Liver (tissue), 8 donors: ENCODE measurements at regions not wholly inside any gene's neighbourhood (a gene's known extent, or its start where the extent isn't known, plus 50 kb on each side); places are given as distances from the start of the nearest gene placed in this dataset.

Experiments used
- DNase-seq: peaks from one replicate; pipeline ENCODE4 v3.0.0-alpha.2; 2017; ENCODE audit warnings: low spot score
- H3K27ac ChIP-seq, 2 donors: one replicate each; pipeline ENCODE4 v1.7.0; 2013; ENCODE audit warnings: inconsistent platforms in 2 of 2, low read length in 2 of 2, control low read depth in 1 of 2, low read depth in 1 of 2, mild to moderate bottlenecking in 1 of 2
- H3K27me3 ChIP-seq, 4 donors: one replicate each; pipeline versions ENCODE4 v1.6.1 to v1.7.0; 2013; ENCODE audit warnings: low read length in 3 of 4, inconsistent platforms in 1 of 4, mild to moderate bottlenecking in 1 of 4, moderate library complexity in 1 of 4; ENCODE audit not compliant: control insufficient read depth in 4 of 4, insufficient read depth in 4 of 4
- H3K36me3 ChIP-seq, 4 donors: one replicate each; pipeline versions ENCODE4 v1.6.1 to v1.7.0; 2013; ENCODE audit warnings: low read length in 3 of 4, mild to moderate bottlenecking in 3 of 4, low read depth in 1 of 4, moderate library complexity in 1 of 4; ENCODE audit not compliant: control insufficient read depth in 4 of 4, insufficient read depth in 3 of 4
- H3K4me1 ChIP-seq, 4 donors: one replicate each; pipeline versions ENCODE4 v1.6.1 to v1.7.0; 2013; ENCODE audit warnings: low read length in 3 of 4, mild to moderate bottlenecking in 3 of 4, moderate library complexity in 1 of 4; ENCODE audit not compliant: control insufficient read depth in 4 of 4, insufficient read depth in 4 of 4
- H3K4me3 ChIP-seq, 3 donors: one replicate each; pipeline versions ENCODE4 v1.6.1 to v1.7.0; 2013; ENCODE audit warnings: low read length in 3 of 3, control low read depth in 1 of 3, low read depth in 1 of 3, mild to moderate bottlenecking in 1 of 3
- H3K9ac ChIP-seq, 2 donors: one replicate each; pipeline ENCODE4 v1.7.0; 2013; ENCODE audit warnings: low read length in 2 of 2, mild to moderate bottlenecking in 2 of 2, moderate library complexity in 2 of 2, control low read depth in 1 of 2, low read depth in 1 of 2
- H3K9me3 ChIP-seq, 4 donors: one replicate each; pipeline versions ENCODE4 v1.6.1 to v1.7.0; 2013; ENCODE audit warnings: low read length in 3 of 4; ENCODE audit not compliant: control insufficient read depth in 4 of 4
- ATF3 ChIP-seq: IDR thresholded peaks from 2 replicates; pipeline ENCODE4 v1.6.1; 2016; ENCODE audit warnings: antibody characterized with exemption
- CTCF ChIP-seq: fragments of 150-350 bp; IDR thresholded peaks from 2 replicates; pipeline ENCODE4 v1.5.1; 2017; ENCODE audit warnings: improper control_type of control experiment, low read depth, low read length; ENCODE audit not compliant: missing input control
- EGR1 ChIP-seq, 2 donors: IDR thresholded peaks; 2 replicates each; pipeline ENCODE4 v1.6.1; 2016 to 2018; ENCODE audit warnings: antibody characterized with exemption in 2 of 2, low read depth in 2 of 2
- FOXA1 ChIP-seq: IDR thresholded peaks from 2 replicates; pipeline ENCODE4 v1.6.1; 2016; ENCODE audit warnings: antibody characterized with exemption
- FOXA2 ChIP-seq: IDR thresholded peaks from 2 replicates; pipeline ENCODE4 v1.6.1; 2016; ENCODE audit warnings: antibody characterized with exemption
- GABPA ChIP-seq, 2 donors: IDR thresholded peaks in 1 of 2; conservative IDR thresholded peaks in 1 of 2; 2 replicates each; pipeline ENCODE4 v1.6.1; 2016; ENCODE audit warnings: antibody characterized with exemption in 2 of 2, mild to moderate bottlenecking in 1 of 2, moderate library complexity in 1 of 2
- HNF4A ChIP-seq, 2 donors: conservative IDR thresholded peaks; 2 replicates each; pipeline ENCODE4 v1.6.1; 2016; ENCODE audit warnings: antibody characterized with exemption in 2 of 2, mild to moderate bottlenecking in 2 of 2
- HNF4G ChIP-seq: IDR thresholded peaks from 2 replicates; pipeline ENCODE4 v1.6.1; 2016; ENCODE audit warnings: antibody characterized with exemption
- JUND ChIP-seq, 2 donors: IDR thresholded peaks; 2 replicates each; pipeline ENCODE4 v1.6.1; 2016; ENCODE audit warnings: antibody characterized with exemption in 2 of 2
- MAX ChIP-seq: IDR thresholded peaks from 2 replicates; pipeline ENCODE4 v1.6.1; 2016; ENCODE audit warnings: antibody characterized with exemption
- NR2F2 ChIP-seq: IDR thresholded peaks from 2 replicates; pipeline ENCODE4 v1.6.1; 2016; ENCODE audit warnings: antibody characterized with exemption
- RAD21 ChIP-seq, 2 donors: IDR thresholded peaks; 2 replicates each; pipeline ENCODE4 v1.6.1; 2016; ENCODE audit warnings: antibody characterized with exemption in 2 of 2, mild to moderate bottlenecking in 2 of 2
- RXRA ChIP-seq, 2 donors: IDR thresholded peaks; 2 replicates each; pipeline ENCODE4 v1.6.1; 2017 to 2018; ENCODE audit warnings: antibody characterized with exemption in 2 of 2, mild to moderate bottlenecking in 1 of 2
- SP1 ChIP-seq: IDR thresholded peaks from 2 replicates; pipeline ENCODE4 v1.6.1; 2018; ENCODE audit warnings: antibody characterized with exemption, mild to moderate bottlenecking
- TAF1 ChIP-seq: conservative IDR thresholded peaks from 2 replicates; pipeline ENCODE4 v1.6.1; 2016; ENCODE audit warnings: antibody characterized with exemption, mild to moderate bottlenecking
- YY1 ChIP-seq: IDR thresholded peaks from 2 replicates; pipeline ENCODE4 v1.6.1; 2016; ENCODE audit warnings: antibody characterized with exemption, mild to moderate bottlenecking
- WGBS: extraction: QIAGEN DNeasy Blood & Tissue Kit; methylation state at CpG from one replicate; pipeline ENCODE4 v1.1.7; 2013; 5-methylcytosine and 5-hydroxymethylcytosine counted together
- TF ChIP-seq, protein P1 (sequence below): IDR thresholded peaks from 2 replicates; pipeline ENCODE4 v1.6.1; 2016; ENCODE audit warnings: antibody characterized with exemption, mild to moderate bottlenecking
- TF ChIP-seq, protein P2 (sequence below): IDR thresholded peaks from 2 replicates; pipeline ENCODE4 v1.6.1; 2016; ENCODE audit warnings: antibody characterized with exemption
- donor health status: healthy.
- donor health status: healthy.
- donor health status: healthy.
- donor health status: healthy.
- donor health status: healthy.

- TF ChIP-seq FOXA2 (no peak), RXRA (IDR thresholded peaks at IDR 0.05) (no peak), GABPA (IDR thresholded peaks at IDR 0.05 in 1 of 2, conservative IDR thresholded peaks at IDR 0.05 in 1 of 2) (no peak), RAD21 (IDR thresholded peaks at IDR 0.05) (no peak), JUND (IDR thresholded peaks at IDR 0.05) (no peak), MAX (no peak), ATF3 (no peak), FOXA1 (no peak), EGR1 (IDR thresholded peaks at IDR 0.05; ENCODE audit: low read depth in 2 of 2) (no peak)
- TF ChIP-seq, protein P1, sequence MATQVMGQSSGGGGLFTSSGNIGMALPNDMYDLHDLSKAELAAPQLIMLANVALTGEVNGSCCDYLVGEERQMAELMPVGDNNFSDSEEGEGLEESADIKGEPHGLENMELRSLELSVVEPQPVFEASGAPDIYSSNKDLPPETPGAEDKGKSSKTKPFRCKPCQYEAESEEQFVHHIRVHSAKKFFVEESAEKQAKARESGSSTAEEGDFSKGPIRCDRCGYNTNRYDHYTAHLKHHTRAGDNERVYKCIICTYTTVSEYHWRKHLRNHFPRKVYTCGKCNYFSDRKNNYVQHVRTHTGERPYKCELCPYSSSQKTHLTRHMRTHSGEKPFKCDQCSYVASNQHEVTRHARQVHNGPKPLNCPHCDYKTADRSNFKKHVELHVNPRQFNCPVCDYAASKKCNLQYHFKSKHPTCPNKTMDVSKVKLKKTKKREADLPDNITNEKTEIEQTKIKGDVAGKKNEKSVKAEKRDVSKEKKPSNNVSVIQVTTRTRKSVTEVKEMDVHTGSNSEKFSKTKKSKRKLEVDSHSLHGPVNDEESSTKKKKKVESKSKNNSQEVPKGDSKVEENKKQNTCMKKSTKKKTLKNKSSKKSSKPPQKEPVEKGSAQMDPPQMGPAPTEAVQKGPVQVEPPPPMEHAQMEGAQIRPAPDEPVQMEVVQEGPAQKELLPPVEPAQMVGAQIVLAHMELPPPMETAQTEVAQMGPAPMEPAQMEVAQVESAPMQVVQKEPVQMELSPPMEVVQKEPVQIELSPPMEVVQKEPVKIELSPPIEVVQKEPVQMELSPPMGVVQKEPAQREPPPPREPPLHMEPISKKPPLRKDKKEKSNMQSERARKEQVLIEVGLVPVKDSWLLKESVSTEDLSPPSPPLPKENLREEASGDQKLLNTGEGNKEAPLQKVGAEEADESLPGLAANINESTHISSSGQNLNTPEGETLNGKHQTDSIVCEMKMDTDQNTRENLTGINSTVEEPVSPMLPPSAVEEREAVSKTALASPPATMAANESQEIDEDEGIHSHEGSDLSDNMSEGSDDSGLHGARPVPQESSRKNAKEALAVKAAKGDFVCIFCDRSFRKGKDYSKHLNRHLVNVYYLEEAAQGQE = no peak
- Histone ChIP-seq H3K9me3 (no peaks in the 10 kb centered on the region), H3K36me3 (no peaks in the 10 kb centered on the region), H3K9ac (no peak overlapping the region), H3K4me3 (no peak overlapping the region), H3K4me1 (no peaks in the 10 kb centered on the region), H3K27me3 (no peaks in the 10 kb centered on the region), H3K27ac (no peak overlapping the region)
- 73% methylated on average over 3 of the region's 3 CpGs for WGBS
- DNase-seq = no peak
Observed at GRCh38 chr2:136259551-136259950, 141.6 kb upstream of the CXCR4 start.

DNA sequence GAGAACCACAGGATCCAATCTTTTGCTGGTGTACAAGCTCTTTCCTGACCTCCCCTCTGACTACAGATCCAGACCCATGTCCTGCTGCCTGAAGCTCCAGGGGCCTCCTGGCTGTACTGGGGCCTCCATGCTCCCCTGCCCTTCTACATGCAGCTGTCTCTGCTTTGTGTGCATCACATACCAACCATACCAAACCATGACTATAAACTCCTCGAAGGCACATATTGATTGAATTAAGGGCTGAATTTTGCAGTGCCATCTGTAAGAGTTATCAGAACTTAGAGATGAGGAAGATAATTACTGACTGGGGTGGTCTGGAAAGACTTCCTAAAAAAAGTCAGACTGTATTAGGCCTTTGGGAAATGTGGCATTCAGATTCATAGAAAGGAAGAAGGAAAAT lies 139.9 kb upstream of the CXCR4 start:
- no peak for DNase-seq
- Histone ChIP-seq H3K4me1 (no peaks in the 10 kb centered on the region), H3K9me3 (no peaks in the 10 kb centered on the region), H3K27me3 (no peaks in the 10 kb centered on the region), H3K9ac (no peak overlapping the region), H3K27ac (no peak overlapping the region), H3K36me3 (no peaks in the 10 kb centered on the region), H3K4me3 (no peak overlapping the region)
- 70% methylated on average over 1 of the region's 1 CpG for WGBS
- TF ChIP-seq RAD21 (IDR thresholded peaks at IDR 0.05) = no peak
- no peak for TF ChIP-seq HNF4G
- TF ChIP-seq, protein P1 = no peak
- no peak for TF ChIP-seq CTCF
- TF ChIP-seq, protein P2, sequence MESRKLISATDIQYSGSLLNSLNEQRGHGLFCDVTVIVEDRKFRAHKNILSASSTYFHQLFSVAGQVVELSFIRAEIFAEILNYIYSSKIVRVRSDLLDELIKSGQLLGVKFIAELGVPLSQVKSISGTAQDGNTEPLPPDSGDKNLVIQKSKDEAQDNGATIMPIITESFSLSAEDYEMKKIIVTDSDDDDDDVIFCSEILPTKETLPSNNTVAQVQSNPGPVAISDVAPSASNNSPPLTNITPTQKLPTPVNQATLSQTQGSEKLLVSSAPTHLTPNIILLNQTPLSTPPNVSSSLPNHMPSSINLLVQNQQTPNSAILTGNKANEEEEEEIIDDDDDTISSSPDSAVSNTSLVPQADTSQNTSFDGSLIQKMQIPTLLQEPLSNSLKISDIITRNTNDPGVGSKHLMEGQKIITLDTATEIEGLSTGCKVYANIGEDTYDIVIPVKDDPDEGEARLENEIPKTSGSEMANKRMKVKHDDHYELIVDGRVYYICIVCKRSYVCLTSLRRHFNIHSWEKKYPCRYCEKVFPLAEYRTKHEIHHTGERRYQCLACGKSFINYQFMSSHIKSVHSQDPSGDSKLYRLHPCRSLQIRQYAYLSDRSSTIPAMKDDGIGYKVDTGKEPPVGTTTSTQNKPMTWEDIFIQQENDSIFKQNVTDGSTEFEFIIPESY = no peak
- no peak for TF ChIP-seq MAX
- no peak for TF ChIP-seq TAF1
- TF ChIP-seq JUND (IDR thresholded peaks at IDR 0.05) = no peak
- TF ChIP-seq YY1 = no peak
- TF ChIP-seq GABPA (IDR thresholded peaks at IDR 0.05 in 1 of 2, conservative IDR thresholded peaks at IDR 0.05 in 1 of 2) = no peak
- no peak for TF ChIP-seq NR2F2
- TF ChIP-seq ATF3 = no peak
- TF ChIP-seq FOXA1 = no peak
- no peak for TF ChIP-seq RXRA (IDR thresholded peaks at IDR 0.05)
- no peak for TF ChIP-seq FOXA2
- no peak for TF ChIP-seq EGR1 (IDR thresholded peaks at IDR 0.05; ENCODE audit: low read depth in 2 of 2)
- no peak for TF ChIP-seq SP1
- no peak for TF ChIP-seq HNF4A (conservative IDR thresholded peaks at IDR 0.05)
